CD4-positive, alpha-beta T cell treated with Interleukin-21 for 1 hour (primary cell): ENCODE measurements at regions not wholly inside any gene's neighbourhood (a gene's known extent, or its start where the extent isn't known, plus 50 kb on each side); places are given as distances from the start of the nearest gene placed in this dataset.

Experiments used
- DNase-seq: peaks from one replicate; pipeline ENCODE4 v3.0.0-alpha.2; 2020

- peak; percentile 13 for DNase-seq
These were observed 160.0 kb upstream of the TLE3 start for GRCh38 chr15:70257573-70258248.

GRCh38 chr15:70257047-70257446 lies 159.3 kb upstream of the TLE3 start:
- no peak for DNase-seq

- DNase-seq = no peak
These were observed 156.7 kb upstream of the TLE3 start for GRCh38 chr15:70254311-70254869.

GRCh38 chr15:70253461-70254156 lies 155.9 kb upstream of the TLE3 start:
- no peak for DNase-seq

GRCh38 chr15:70252951-70253320 lies 155.2 kb upstream of the TLE3 start:
- no peak for DNase-seq

- DNase-seq = no peak
These were observed 154.6 kb upstream of the TLE3 start for GRCh38 chr15:70252056-70252950.

- no peak for DNase-seq
These were observed 153.7 kb upstream of the TLE3 start for GRCh38 chr15:70251246-70251990.

GRCh38 chr15:70250208-70251201 lies 152.8 kb upstream of the TLE3 start:
- DNase-seq = no peak

GRCh38 chr15:70249616-70250015 lies 151.9 kb upstream of the TLE3 start:
- no peak for DNase-seq

GRCh38 chr15:70248116-70249025 lies 150.7 kb upstream of the TLE3 start:
- no peak for DNase-seq

GRCh38 chr15:70247281-70247680 lies 149.6 kb upstream of the TLE3 start:
- no peak for DNase-seq

GRCh38 chr15:70246623-70247220 lies 149.0 kb upstream of the TLE3 start:
- DNase-seq = no peak

GRCh38 chr15:70245932-70246622 lies 148.4 kb upstream of the TLE3 start:
- DNase-seq = no peak

GRCh38 chr15:70244978-70245542 lies 147.3 kb upstream of the TLE3 start:
- no peak for DNase-seq

- DNase-seq = no peak
These were observed 146.2 kb upstream of the TLE3 start for GRCh38 chr15:70243686-70244540.

GRCh38 chr15:70242951-70243685 lies 145.4 kb upstream of the TLE3 start:
- no peak for DNase-seq
